ENCODE measurements at regions not wholly inside any gene's neighbourhood (a gene's known extent, or its start where the extent isn't known, plus 50 kb on each side); places are given as distances from the start of the nearest gene placed in this dataset.

- no peak for DNase-seq
These were observed 197.2 kb downstream of the TEX29 start for GRCh38 chr13:111517641-111518010.

GRCh38 chr13:111518161-111518792 is 197.8 kb downstream of the TEX29 start:
- DNase-seq = no peak

- DNase-seq = no peak
These were observed 198.6 kb downstream of the TEX29 start for GRCh38 chr13:111519041-111519440.

- no peak for DNase-seq
These were observed 199.2 kb downstream of the TEX29 start for GRCh38 chr13:111519490-111520170.

GRCh38 chr13:111521030-111521429 is 200.6 kb downstream of the TEX29 start:
- no peak for DNase-seq

- no peak for DNase-seq
These were observed 201.3 kb downstream of the TEX29 start for GRCh38 chr13:111521691-111522229.

- no peak for DNase-seq
These were observed 205.1 kb downstream of the TEX29 start for GRCh38 chr13:111525320-111526118.

GRCh38 chr13:111526922-111527321 is 206.5 kb downstream of the TEX29 start:
- no peak for DNase-seq

GRCh38 chr13:111527614-111528229 is 207.3 kb downstream of the TEX29 start:
- DNase-seq = no peak

- DNase-seq = no peak
These were observed 208.1 kb downstream of the TEX29 start for GRCh38 chr13:111528513-111528912.

GRCh38 chr13:111530137-111530870 is 209.9 kb downstream of the TEX29 start:
- no peak for DNase-seq

GRCh38 chr13:111531505-111531904 is 211.1 kb downstream of the TEX29 start:
- DNase-seq = no peak

GRCh38 chr13:111532111-111532510 is 211.7 kb downstream of the TEX29 start:
- no peak for DNase-seq

GRCh38 chr13:111533900-111534683 is 213.7 kb downstream of the TEX29 start:
- DNase-seq = no peak

GRCh38 chr13:111534751-111535522 is 214.5 kb downstream of the TEX29 start:
- no peak for DNase-seq

GRCh38 chr13:111535523-111535811 is 215.0 kb downstream of the TEX29 start:
- no peak for DNase-seq

GRCh38 chr13:111536075-111536642 is 215.7 kb downstream of the TEX29 start:
- no peak for DNase-seq

GRCh38 chr13:111537115-111537728 is 216.8 kb downstream of the TEX29 start:
- no peak for DNase-seq

- no peak for DNase-seq
These were observed 217.5 kb downstream of the TEX29 start for GRCh38 chr13:111537843-111538499.

GRCh38 chr13:111539252-111539651 is 218.8 kb downstream of the TEX29 start:
- no peak for DNase-seq
